ENCODE measurements at regions not wholly inside any gene's neighbourhood (a gene's known extent, or its start where the extent isn't known, plus 50 kb on each side); places are given as distances from the start of the nearest gene placed in this dataset.
"Not testable (repeated sequence)": the region's sequence is repeated elsewhere in the genome, so short reads cannot be mapped to it uniquely, and the experiment has no call there.

GRCh38 chr7:410395-410910 lies 109.2 kb downstream of the PDGFA start:
- no peak for DNase-seq

GRCh38 chr7:411116-411515 lies 108.5 kb downstream of the PDGFA start:
- DNase-seq: not testable (repeated sequence)

- no peak for DNase-seq
Observed at GRCh38 chr7:411677-412312, 107.9 kb downstream of the PDGFA start.

GRCh38 chr7:412313-412710 lies 107.3 kb downstream of the PDGFA start:
- no peak for DNase-seq

- no peak for DNase-seq
Observed at GRCh38 chr7:414681-415560, 104.7 kb downstream of the PDGFA start.

- DNase-seq: no peak
Observed at GRCh38 chr7:415646-416525, 103.8 kb downstream of the PDGFA start.

- no peak for DNase-seq
Observed at GRCh38 chr7:416761-417624, 102.7 kb downstream of the PDGFA start.

- no peak for DNase-seq
Observed at GRCh38 chr7:417625-417889, 102.1 kb downstream of the PDGFA start.

GRCh38 chr7:417973-418601 lies 101.6 kb downstream of the PDGFA start:
- DNase-seq: no peak

GRCh38 chr7:418636-419280 lies 100.9 kb downstream of the PDGFA start:
- DNase-seq: no peak

- DNase-seq: no peak
Observed at GRCh38 chr7:420142-421093, 99.2 kb downstream of the PDGFA start.

- no peak for DNase-seq
Observed at GRCh38 chr7:421136-421991, 98.3 kb downstream of the PDGFA start.

GRCh38 chr7:422191-422885 lies 97.3 kb downstream of the PDGFA start:
- DNase-seq: no peak

GRCh38 chr7:422886-423225 lies 96.8 kb downstream of the PDGFA start:
- DNase-seq: no peak

GRCh38 chr7:423312-424260 lies 96.1 kb downstream of the PDGFA start:
- DNase-seq: no peak

- DNase-seq: no peak
Observed at GRCh38 chr7:424301-424935, 95.2 kb downstream of the PDGFA start.

All from inflammatory macrophage treated with lipopolysaccharide for 1 hour (primary cell).